Body of pancreas (tissue), 4 donors: ENCODE measurements at regions not wholly inside any gene's neighbourhood (a gene's known extent, or its start where the extent isn't known, plus 50 kb on each side); places are given as distances from the start of the nearest gene placed in this dataset.

ENCODE experiments used
- ATAC-seq: fragments of 150-250 bp; one replicate; pipeline ENCODE4 v1.9.1; 2016
- DNase-seq, 4 donors: peaks; one replicate each; pipeline ENCODE4 v3.0.0-alpha.2; 2019
- H3K27ac ChIP-seq, 4 donors: fragments of 200-600 bp; sonication (generic); 1 replicate in 3 of 4; 2 replicates in 1 of 4; pipeline versions ENCODE4 v1.5.1 to v1.6.1; 2016 to 2019; ENCODE audit warnings: mild to moderate bottlenecking in 1 of 4, mixed read lengths in 1 of 4, moderate library complexity in 1 of 4
- H3K27me3 ChIP-seq, 2 donors: fragments of 200-600 bp; sonication (generic); one replicate each; pipeline ENCODE4 v1.6.0; 2016; ENCODE audit warnings: mild to moderate bottlenecking in 1 of 2
- H3K36me3 ChIP-seq, 2 donors: fragments of 200-600 bp; sonication (generic); replicated peaks in 1 of 2; 2 replicates each; pipeline ENCODE4 v1.5.1; 2016; ENCODE audit warnings: low read depth in 2 of 2; ENCODE audit not compliant: insufficient read depth in 1 of 2
- H3K4me1 ChIP-seq: fragments of 200-600 bp; sonication (generic); one replicate; pipeline ENCODE4 v1.6.0; 2016
- H3K4me3 ChIP-seq, 2 donors: fragments of 200-600 bp; sonication (generic); 1 replicate in 1 of 2; 2 replicates in 1 of 2; pipeline ENCODE4 v1.5.1; 2016 to 2019
- H3K9me3 ChIP-seq, 3 donors: fragments of 200-600 bp; sonication (generic); 1 replicate in 2 of 3; 2 replicates in 1 of 3; pipeline ENCODE4 v1.5.1; 2016
- POLR2A ChIP-seq, 3 donors: fragments of 450-650 bp; IDR thresholded peaks; one replicate each; pipeline ENCODE4 v1.6.1; 2016; ENCODE audit warnings: antibody characterized with exemption in 3 of 3, mild to moderate bottlenecking in 2 of 3
- WGBS, 2 donors: methylation state at CpG; one replicate each; pipeline ENCODE4 v1.1.5; 2017; 5-methylcytosine and 5-hydroxymethylcytosine counted together
- intact Hi-C: fragments of 100-400 bp; cut with DNase I; formaldehyde crosslinking; loops from one replicate; pipeline ENCODE4 v1.15.1; 2023
- TF ChIP-seq, protein P1 (sequence below), 7 experiments: fragments of 450-650 bp in 4 of 7; fragments of 200-600 bp in 3 of 7; sonication (generic) in 3 of 7; IDR thresholded peaks; one replicate each; pipeline ENCODE4 v1.5.1; 2016 to 2019; ENCODE audit warnings: antibody characterized with exemption in 7 of 7

DNA sequence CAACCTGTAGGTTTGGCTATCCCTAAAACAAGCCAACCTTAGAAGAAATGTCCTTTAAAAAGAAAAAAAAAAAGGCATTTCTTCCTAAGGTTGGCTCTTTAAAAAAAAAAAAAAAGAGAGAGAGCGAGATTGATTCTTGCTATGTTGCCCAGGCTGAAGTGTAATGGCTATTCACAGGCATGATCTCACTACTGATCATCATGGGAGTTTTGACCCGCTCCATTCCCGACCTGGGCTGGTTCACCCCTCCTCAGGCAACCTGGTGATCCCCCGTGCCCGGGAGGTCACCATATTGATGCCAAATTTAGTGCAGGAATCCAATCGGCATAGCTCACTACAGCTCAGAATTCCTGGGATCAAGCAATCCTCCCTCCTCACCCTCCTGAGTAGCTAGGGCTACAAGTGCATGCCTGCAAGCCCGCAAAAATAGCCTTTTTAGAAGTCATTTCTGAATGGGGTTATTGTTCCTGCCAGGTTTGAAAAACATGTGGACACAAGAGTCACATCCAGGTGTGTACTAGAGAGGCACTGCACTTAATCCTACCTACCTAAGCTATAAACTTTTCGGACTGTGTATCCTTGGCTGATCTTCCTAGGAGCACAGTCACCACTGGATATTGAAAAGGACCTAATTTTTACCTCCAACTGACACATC, 61.4 kb upstream of the ZCCHC13 start:
- Histone ChIP-seq H3K4me1 (no peaks in the 10 kb centered on the region), H3K9me3 (no peaks in the 10 kb centered on the region), H3K27me3 (no peaks in the 10 kb centered on the region), H3K4me3 (no peak overlapping the region), H3K36me3 (no peaks in the 10 kb centered on the region), H3K27ac (no peak overlapping the region)
- no peak for ATAC-seq
- no peak for TF ChIP-seq POLR2A (IDR thresholded peaks at IDR 0.05)
- TF ChIP-seq, protein P1, sequence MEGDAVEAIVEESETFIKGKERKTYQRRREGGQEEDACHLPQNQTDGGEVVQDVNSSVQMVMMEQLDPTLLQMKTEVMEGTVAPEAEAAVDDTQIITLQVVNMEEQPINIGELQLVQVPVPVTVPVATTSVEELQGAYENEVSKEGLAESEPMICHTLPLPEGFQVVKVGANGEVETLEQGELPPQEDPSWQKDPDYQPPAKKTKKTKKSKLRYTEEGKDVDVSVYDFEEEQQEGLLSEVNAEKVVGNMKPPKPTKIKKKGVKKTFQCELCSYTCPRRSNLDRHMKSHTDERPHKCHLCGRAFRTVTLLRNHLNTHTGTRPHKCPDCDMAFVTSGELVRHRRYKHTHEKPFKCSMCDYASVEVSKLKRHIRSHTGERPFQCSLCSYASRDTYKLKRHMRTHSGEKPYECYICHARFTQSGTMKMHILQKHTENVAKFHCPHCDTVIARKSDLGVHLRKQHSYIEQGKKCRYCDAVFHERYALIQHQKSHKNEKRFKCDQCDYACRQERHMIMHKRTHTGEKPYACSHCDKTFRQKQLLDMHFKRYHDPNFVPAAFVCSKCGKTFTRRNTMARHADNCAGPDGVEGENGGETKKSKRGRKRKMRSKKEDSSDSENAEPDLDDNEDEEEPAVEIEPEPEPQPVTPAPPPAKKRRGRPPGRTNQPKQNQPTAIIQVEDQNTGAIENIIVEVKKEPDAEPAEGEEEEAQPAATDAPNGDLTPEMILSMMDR (IDR thresholded peaks at IDR 0.05) = no peak
- DNase-seq = no peak
- WGBS, 2 donors = 85% methylated on average over 6 to 8 of the region's 8 CpGs
- intact Hi-C loops = no loop called here

DNA sequence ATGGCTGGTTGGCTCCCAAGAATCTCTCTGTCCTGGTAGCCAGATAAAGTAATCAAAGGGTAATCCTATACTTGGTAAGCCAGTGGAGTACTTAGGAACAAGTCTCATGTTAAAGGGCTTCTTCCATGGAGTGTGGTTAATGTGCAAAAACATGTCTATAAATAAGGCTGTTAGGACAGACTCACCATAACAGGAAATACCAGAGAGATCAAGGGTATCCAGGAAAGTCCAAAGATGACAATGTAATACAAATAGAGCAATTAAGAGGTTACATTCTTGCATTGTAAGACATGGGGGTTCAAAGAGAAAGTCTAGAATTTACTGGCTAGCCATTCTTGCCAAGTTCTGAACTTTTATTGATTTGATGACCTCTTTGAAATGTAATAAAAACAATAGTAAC, 61.9 kb upstream of the ZCCHC13 start:
- H3K27me3 ChIP-seq = no peaks in the 10 kb centered on the region
- DNase-seq (no peak), ATAC-seq (no peak)
- H3K27ac ChIP-seq = no peak overlapping the region
- H3K4me1 ChIP-seq = no peaks in the 10 kb centered on the region
- H3K4me3 ChIP-seq = no peak overlapping the region
- TF ChIP-seq POLR2A (IDR thresholded peaks at IDR 0.05) = no peak
- TF ChIP-seq, protein P1 (IDR thresholded peaks at IDR 0.05) = no peak
- intact Hi-C loops = no loop called here
- no peaks in the 10 kb centered on the region for H3K36me3 ChIP-seq
- H3K9me3 ChIP-seq = no peaks in the 10 kb centered on the region

DNA sequence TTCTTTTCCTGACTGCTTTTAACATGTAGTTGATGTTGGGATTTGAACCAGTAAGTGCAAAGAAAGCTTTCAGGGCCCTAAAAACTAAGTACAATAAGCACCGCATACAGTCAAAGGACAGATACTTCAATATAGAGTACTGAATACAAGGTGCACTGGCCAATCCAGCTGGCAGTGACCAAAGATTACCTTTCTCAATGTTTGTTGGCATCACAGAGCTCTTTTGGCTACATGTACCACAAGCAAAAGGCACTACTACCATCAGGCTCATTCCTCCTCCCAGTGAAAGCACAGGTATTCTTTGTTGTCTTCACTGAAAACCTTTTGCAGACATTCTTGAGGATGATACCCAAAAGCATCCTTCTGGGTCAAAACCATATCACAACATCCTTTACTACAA, 65.2 kb upstream of the ZCCHC13 start:
- no peak for DNase-seq
- no peak for ATAC-seq
- TF ChIP-seq POLR2A (IDR thresholded peaks at IDR 0.05) = no peak
- TF ChIP-seq, protein P1 (IDR thresholded peaks at IDR 0.05) = no peak
- no peaks in the 10 kb centered on the region for H3K27me3 ChIP-seq
- H3K4me1 ChIP-seq = no peaks in the 10 kb centered on the region
- H3K36me3 ChIP-seq = no peaks in the 10 kb centered on the region
- intact Hi-C loops = no loop called here
- H3K27ac ChIP-seq = no peak overlapping the region
- 94 to 100% methylated on average over 1 of the region's 1 CpG for WGBS, 2 donors
- no peak overlapping the region for H3K4me3 ChIP-seq
- no peaks in the 10 kb centered on the region for H3K9me3 ChIP-seq

DNA sequence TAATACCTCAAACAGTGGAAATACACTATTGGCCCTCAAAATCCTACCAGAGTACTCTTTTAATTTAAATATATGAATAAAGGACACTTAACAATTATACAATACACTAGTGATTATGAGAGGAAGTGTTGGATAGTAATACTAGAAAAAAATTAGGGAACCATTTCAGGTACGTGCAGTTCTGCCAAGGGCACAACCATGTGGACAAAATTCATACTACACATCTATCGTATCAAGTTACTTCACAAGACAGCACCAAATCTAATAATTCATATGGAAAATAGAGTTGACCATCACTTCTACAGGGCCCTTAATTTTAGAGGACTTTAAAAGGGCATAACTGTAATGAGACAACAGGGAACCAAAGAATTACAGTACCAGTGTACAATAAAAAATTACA, 69.2 kb upstream of the ZCCHC13 start:
- 73 to 89% methylated on average over 2 of the region's 2 CpGs for WGBS, 2 donors
- no peak for TF ChIP-seq POLR2A (IDR thresholded peaks at IDR 0.05)
- TF ChIP-seq, protein P1 (IDR thresholded peaks at IDR 0.05) = no peak
- DNase-seq (no peak), ATAC-seq (no peak)
- H3K27ac ChIP-seq = no peak overlapping the region
- intact Hi-C loops = no loop called here
- no peaks in the 10 kb centered on the region for H3K36me3 ChIP-seq
- no peaks in the 10 kb centered on the region for H3K4me1 ChIP-seq
- no peaks in the 10 kb centered on the region for H3K9me3 ChIP-seq
- H3K4me3 ChIP-seq = no peak overlapping the region
- no peaks in the 10 kb centered on the region for H3K27me3 ChIP-seq

DNA sequence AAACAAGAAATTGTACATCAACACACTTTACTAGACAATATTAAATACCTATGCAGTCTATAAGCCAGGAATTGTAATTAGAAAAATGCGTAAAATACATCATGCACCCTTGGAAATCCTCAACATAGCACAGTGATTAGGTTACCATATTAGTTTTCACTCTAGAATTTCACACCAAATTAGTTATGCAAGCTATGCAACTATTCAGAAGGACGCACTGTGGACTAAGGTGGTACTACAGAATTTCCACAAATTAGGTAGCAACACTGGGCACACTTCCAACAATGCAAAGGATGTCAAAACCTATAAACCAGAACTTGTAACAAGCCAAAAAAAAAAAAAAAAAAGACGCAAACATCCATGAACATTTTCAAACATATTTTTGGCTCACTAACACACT, 71.1 kb upstream of the ZCCHC13 start:
- intact Hi-C loops = no loop called here
- no peak for ATAC-seq

More for the DNA sequence above, 71.1 kb upstream of the ZCCHC13 start:
- no peak overlapping the region for H3K4me3 ChIP-seq
- H3K27me3 ChIP-seq = no peaks in the 10 kb centered on the region
- no peaks in the 10 kb centered on the region for H3K4me1 ChIP-seq
- H3K9me3 ChIP-seq = no peaks in the 10 kb centered on the region
- no peak overlapping the region for H3K27ac ChIP-seq
- TF ChIP-seq, protein P1 (IDR thresholded peaks at IDR 0.05) = no peak
- TF ChIP-seq POLR2A (IDR thresholded peaks at IDR 0.05) = no peak
- 85 to 89% methylated on average over 3 of the region's 3 CpGs for WGBS, 2 donors
- DNase-seq = no peak
- no peaks in the 10 kb centered on the region for H3K36me3 ChIP-seq
